GM19328 (cell line): ENCODE measurements at regions not wholly inside any gene's neighbourhood (a gene's known extent, or its start where the extent isn't known, plus 50 kb on each side); places are given as distances from the start of the nearest gene placed in this dataset.
A peak's percentile ranks its signal among the peaks of the same experiment; 100 is the strongest.

Experiments used
- ATAC-seq: cut with Tn5 transposase; IDR thresholded peaks from one replicate; pipeline ENCODE4 v1.9.1; 2021; ENCODE audit warnings: mild to moderate bottlenecking, moderate library complexity; ENCODE audit not compliant: unreplicated experiment

- ATAC-seq = no peak
Measured at GRCh38 chr22:48105259-48105658, 1342.8 kb downstream of the TBC1D22A start.

DNA sequence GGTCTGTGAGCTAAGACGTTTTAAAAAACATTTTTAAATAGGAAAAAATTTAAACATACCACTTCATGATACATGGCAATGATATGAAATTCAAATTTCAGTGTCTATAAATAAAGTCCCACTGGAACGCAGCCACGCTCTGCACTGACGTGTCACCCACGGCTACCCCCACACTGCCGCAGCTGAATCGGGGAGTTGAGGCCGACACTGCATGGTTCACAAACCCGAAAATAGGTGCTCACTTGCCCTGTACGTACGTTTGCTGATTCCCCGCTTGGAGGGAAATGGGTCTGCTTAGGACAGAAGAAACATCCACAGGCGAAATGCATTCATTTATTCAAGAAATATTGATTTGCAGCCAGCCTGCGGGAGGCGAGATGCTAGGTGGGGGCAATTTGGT is 1342.3 kb downstream of the TBC1D22A start:
- no peak for ATAC-seq

DNA sequence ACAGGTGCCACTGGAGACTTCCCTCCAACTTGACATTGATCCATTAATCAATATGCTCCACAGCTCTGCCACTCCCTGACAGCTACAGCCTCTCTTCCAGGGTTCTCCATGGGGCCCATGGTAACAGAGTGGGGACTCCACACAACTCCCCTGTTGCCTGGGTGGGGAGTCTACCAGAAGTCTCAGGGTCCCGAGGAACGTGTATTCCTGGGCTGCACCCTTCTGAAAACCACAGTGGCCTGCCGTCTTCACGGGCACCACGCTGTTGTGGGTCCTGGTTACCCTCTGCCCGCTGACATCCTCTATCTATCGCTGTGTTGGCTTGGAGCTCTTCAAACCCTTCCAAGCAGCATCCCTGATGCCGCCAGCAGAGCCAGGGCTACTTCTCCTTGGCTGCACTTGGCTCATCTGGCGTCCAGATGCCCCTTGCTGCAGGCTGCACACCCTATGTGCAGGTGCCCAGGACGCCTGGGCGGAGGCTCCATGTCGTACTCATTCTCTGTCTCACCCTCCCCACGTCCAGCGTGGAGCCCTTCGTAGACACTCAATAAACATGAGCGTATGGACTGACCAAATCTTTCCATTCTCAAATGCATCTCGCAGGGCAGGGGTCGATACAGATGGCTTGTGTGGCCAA is 1341.8 kb downstream of the TBC1D22A start:
- no peak for ATAC-seq

DNA sequence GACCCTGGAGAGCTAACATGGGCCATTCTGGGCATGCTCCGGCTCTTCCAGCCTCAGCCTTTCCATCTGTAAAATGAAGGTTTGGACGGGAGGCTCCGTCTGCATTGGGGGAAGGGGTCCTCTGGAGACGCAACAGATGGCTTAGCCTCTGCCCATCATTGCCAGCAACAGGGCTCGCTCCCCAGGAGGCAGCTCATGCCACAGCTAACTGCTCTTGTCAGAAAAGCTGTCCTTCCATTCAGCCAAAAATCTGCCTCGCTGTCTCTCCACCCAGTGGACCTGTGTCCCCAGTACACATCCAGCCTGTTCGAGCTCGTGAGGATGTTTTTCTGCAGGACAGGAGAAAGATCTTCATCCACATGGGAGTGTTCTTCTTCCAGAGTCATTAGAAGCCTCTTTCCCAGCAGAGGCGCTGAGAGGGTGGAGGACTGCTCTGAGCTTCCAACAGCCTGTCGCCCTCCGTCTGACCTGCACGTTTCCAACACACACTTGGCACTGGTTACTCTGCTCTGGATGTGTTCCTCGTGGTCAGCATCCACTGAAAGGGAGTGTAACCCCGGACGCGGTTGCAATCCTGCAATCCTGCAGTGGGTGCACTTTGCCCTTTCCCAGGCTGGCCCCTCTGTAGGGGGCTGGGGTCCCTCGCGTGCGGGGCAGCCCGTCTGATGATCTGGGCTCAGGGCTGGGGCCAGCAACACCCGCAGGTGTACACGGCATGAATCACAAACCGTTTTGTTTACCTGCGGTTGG is 1340.9 kb downstream of the TBC1D22A start:
- no peak for ATAC-seq

DNA sequence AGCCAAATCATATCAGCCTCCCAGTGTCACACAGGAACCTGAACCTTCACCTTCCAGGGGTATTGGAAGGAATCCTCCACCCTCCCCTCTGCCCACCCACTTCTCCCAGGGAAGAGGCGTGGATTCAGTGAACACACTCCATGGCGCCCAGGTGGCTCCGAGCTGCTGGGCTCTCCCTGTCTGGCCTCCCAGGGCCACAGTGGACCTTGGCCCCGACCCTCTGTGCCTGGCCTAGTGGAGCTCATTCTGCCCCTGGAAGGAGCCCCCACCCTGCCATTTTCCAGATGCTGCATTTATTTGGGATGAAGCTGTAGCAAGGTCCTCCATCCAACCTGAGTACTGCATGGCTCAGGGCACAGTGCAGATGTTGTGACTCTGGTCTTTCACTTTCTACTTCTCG is 1340.1 kb downstream of the TBC1D22A start:
- no peak for ATAC-seq

- ATAC-seq = no peak
Measured at GRCh38 chr22:48101704-48102103, 1339.3 kb downstream of the TBC1D22A start.

DNA sequence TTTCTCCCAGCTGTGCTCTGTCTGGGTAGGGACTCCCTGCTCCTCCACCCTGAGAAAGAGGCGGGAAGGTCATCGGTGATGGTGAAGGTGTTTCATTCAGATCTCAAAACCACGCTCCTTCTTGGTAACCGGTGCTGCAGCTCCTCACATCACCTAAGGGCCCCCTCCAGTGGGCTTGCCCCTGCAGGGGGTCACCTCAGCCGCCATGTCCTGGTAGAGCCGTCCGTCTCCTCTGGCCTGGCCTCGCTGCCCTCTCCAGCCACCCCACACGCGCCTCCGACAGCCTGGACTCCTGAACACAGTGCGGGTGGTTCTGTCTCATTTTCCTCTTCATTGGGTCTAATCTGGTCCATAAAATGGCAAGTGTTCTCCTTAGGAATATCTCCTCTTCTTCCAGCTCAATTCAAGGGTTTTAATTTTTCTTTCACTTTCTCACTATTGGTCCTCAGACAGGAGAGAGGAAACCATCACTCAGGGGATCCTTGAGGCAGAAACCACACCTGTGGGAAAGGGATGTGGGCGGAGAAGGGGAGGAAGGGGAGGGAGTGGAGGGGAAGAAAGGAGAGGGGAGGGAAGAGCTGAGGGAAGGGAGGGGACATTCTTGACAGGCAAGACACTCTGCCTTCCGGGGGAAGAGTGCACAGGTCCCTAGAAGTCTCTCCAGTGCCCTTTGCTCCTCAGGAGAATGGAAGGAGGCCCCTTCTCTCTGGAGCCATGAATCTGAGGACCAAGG is 1338.4 kb downstream of the TBC1D22A start:
- no peak for ATAC-seq

DNA sequence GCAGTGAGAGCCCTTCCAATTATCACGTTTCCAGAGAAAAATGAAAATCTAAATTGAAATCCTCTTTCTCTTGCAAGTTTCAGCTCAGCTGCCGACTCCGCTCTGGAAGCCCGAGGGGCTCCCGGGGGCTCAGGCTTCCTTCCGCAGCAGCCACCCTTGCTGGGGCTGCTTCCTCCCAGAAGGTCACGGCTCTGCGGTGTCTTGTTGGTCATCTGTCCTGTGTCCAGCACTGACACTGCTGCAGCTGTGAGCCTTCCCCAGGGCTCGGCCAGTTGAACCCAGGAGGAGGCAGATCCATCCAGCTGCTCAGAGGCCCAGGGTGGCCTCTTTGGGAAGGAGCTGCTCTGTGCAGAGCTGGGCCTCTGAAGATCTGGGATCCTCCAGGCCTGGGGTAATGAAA is 1337.2 kb downstream of the TBC1D22A start:
- no peak for ATAC-seq

GRCh38 chr22:48099251-48099650 is 1336.8 kb downstream of the TBC1D22A start:
- no peak for ATAC-seq

DNA sequence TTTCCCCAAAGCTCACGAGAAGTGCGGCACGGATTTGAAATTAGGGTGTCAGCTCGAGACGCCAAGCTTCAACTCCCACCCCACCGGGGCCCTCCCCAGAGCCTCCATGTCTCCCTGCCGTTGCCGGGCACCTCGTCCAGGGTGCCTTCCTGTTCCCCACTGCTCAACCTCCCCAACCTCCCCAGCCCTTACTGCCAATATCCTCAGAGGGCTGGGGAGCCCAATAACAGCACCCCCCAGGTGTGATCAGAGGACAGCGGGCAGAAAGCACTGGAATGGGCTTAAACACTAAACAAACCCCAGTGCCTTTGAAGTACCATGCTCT is 1336.4 kb downstream of the TBC1D22A start:
- no peak for ATAC-seq

DNA sequence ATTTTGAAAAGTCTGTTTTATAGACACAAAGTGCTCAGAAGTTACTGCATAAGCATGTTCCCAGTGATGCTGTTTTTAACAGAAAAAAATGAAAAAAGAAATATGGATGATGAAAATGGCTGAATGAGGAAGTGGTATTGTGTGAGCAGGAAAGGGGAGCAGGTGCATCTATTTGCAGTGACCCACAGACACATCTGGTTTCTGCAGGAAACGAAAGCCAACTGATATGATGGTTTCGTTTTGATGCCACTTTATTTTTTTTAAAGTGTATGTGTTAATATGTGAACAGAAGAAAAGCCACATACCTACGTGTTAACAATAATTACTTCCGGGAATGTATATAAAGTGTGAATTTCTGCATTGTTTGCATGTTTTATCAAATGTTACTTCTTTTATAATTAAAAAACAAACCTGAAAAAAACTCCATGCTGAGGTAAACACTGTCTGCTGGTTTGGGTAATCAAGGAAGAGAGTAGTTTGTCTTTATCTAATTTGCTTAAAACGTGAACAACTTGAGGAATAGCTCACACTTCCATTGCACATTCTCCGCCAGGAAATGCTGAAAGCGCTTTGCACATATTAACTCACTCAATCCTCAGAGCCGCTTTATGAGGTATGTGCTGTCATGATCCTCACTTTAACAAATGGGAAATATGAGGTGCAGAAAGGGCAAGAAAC is 1335.9 kb downstream of the TBC1D22A start:
- peak; percentile 78 for ATAC-seq

GRCh38 chr22:48097723-48098122 is 1335.3 kb downstream of the TBC1D22A start:
- peak; percentile 18 for ATAC-seq

DNA sequence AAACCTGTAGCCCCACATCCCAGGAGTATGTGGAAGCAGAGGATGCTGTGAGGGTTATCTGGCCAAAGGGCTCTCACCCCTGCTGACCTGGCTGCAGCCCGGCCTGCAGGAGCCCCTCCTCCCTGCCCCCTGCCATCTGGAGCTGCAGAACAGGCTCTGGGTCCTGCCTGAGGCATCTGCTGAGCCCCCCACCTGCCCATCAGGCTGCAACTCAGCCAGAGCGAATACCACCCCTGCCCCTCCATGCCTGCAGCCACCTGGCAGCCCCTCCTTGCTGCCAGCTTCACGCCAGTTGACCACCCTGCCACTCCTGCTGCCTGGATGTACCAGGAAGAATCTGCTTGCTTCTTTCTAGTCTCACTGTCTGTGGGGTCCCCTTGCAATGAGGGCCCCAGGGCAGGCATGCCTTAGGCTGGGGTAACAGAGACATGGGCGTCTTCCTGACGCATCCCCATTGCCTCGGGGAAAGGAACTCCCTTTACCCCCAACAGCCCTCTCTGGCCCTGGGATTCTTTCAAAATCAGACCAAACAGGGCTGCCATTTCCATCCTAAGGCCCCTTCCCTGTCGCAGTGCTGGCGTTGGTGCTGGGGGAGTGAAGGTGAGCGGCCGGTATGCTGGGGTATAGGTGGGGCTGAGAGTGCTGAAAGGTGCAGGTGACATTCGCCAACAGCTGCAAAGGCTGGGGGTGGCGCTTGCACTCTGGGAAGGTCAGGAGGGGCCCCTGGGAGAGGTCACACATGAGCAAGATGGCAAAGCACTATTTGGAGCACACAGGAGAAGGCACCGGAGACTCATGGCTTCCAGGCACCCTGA is 1334.6 kb downstream of the TBC1D22A start:
- ATAC-seq = no peak

- ATAC-seq = no peak
Measured at GRCh38 chr22:48096411-48096810, 1334.0 kb downstream of the TBC1D22A start.

DNA sequence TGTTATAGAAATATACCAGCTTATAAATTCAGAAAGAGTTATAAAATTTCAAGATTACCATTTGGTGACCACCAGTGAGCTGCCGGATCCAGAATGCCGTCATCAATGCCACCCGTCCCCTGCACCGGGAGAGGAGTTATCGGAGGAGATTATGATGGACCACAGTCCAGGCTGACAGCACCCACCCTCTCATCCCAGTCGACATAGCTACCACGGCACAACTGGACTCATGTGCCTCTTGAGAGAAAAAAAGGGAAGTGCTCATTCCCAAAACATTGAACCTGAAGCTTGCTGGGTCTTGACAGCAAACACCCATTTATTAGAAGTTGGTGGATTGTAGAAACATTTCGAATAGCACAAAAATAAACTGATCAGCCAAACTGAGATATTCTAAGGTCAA is 1331.5 kb downstream of the TBC1D22A start:
- no peak for ATAC-seq

GRCh38 chr22:48092866-48093265 is 1330.4 kb downstream of the TBC1D22A start:
- ATAC-seq = no peak

- ATAC-seq = no peak
Measured at GRCh38 chr22:48091656-48092223, 1329.3 kb downstream of the TBC1D22A start.

- no peak for ATAC-seq
Measured at GRCh38 chr22:48091060-48091650, 1328.7 kb downstream of the TBC1D22A start.

- ATAC-seq = no peak
Measured at GRCh38 chr22:48090332-48090672, 1327.9 kb downstream of the TBC1D22A start.
